Left lung (tissue), 4 donors: ENCODE measurements at regions not wholly inside any gene's neighbourhood (a gene's known extent, or its start where the extent isn't known, plus 50 kb on each side); places are given as distances from the start of the nearest gene placed in this dataset.

ENCODE experiments used
- ATAC-seq: fragments of 200-7000 bp; cut with Tn5 transposase; one replicate; pipeline ENCODE4 v1.9.1; 2020; ENCODE audit warnings: moderate library complexity
- DNase-seq, 4 donors: peaks; one replicate each; pipeline ENCODE4 v3.0.0-alpha.2; 2013 to 2020
- H3K27ac ChIP-seq, 2 donors: fragments of 200-600 bp; sonication (generic) in 1 of 2; one replicate each; pipeline versions ENCODE4 v1.5.0 to v1.8.0; 2020 to 2021
- H3K27me3 ChIP-seq, 2 donors: fragments of 200-600 bp; sonication (generic) in 1 of 2; one replicate each; pipeline versions ENCODE4 v1.5.0 to v1.8.0; 2020 to 2021
- H3K36me3 ChIP-seq, 2 donors: fragments of 200-600 bp; sonication (generic) in 1 of 2; one replicate each; pipeline versions ENCODE4 v1.5.0 to v1.8.0; 2020 to 2021
- H3K4me1 ChIP-seq, 2 donors: fragments of 200-600 bp; one replicate each; pipeline ENCODE4 v1.8.0; 2021
- H3K4me3 ChIP-seq, 2 donors: fragments of 200-600 bp; sonication (generic) in 1 of 2; one replicate each; pipeline versions ENCODE4 v1.5.0 to v1.8.0; 2020 to 2021; ENCODE audit warnings: mild to moderate bottlenecking in 1 of 2
- H3K9me3 ChIP-seq, 2 donors: fragments of 200-600 bp; sonication (generic) in 1 of 2; one replicate each; pipeline versions ENCODE4 v1.5.0 to v1.8.0; 2020 to 2021
- intact Hi-C, 2 donors: fragments of 100-400 bp; cut with DNase I; formaldehyde crosslinking; loops; one replicate each; pipeline versions ENCODE4 v1.11.2 to v1.14.2; 2022
- TF ChIP-seq, protein P1 (sequence below), 2 donors: fragments of 200-600 bp; sonication (generic) in 1 of 2; IDR thresholded peaks; one replicate each; pipeline versions ENCODE4 v1.5.0 to v1.8.0; 2021; ENCODE audit warnings: antibody characterized with exemption in 2 of 2
- donor health status: DM: no; HTN: yes; CAD: no.
- donor health status: DM: no; HTN: no; CAD: no.

GRCh38 chr20:60948224-60948623, 303.8 kb upstream of the CDH4 start:
- ATAC-seq (no peak), DNase-seq (no peak)
- Histone ChIP-seq H3K27me3 (no peaks in the 10 kb centered on the region), H3K4me1 (no peaks in the 10 kb centered on the region), H3K9me3 (no peaks in the 10 kb centered on the region), H3K36me3 (no peaks in the 10 kb centered on the region), H3K27ac (no peak overlapping the region), H3K4me3 (no peak overlapping the region)
- intact Hi-C loops = no loop called here
- TF ChIP-seq, protein P1, sequence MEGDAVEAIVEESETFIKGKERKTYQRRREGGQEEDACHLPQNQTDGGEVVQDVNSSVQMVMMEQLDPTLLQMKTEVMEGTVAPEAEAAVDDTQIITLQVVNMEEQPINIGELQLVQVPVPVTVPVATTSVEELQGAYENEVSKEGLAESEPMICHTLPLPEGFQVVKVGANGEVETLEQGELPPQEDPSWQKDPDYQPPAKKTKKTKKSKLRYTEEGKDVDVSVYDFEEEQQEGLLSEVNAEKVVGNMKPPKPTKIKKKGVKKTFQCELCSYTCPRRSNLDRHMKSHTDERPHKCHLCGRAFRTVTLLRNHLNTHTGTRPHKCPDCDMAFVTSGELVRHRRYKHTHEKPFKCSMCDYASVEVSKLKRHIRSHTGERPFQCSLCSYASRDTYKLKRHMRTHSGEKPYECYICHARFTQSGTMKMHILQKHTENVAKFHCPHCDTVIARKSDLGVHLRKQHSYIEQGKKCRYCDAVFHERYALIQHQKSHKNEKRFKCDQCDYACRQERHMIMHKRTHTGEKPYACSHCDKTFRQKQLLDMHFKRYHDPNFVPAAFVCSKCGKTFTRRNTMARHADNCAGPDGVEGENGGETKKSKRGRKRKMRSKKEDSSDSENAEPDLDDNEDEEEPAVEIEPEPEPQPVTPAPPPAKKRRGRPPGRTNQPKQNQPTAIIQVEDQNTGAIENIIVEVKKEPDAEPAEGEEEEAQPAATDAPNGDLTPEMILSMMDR (IDR thresholded peaks at IDR 0.05) = no peak

DNA sequence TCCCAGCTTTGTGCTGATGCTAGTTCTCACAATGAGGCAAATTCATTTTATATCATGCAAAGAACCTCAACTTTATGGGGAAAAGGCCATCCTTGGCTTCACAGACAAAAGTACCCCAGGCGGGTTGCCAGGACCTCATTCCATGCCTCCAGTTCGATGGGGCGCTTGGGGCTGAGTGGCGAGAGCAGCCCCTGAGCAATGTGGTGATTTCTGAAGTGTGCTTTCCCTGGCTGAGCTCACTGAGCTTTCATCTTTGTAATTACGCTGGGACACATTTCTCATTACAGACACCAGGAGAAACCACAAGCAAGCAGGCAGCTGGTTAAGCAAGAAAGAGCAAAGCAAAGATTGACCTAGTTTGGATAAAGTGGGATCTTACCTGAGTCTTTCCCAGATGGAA, 301.5 kb upstream of the CDH4 start:
- Histone ChIP-seq H3K27ac (no peak overlapping the region), H3K36me3 (no peaks in the 10 kb centered on the region), H3K27me3 (no peaks in the 10 kb centered on the region), H3K4me3 (no peak overlapping the region), H3K9me3 (no peaks in the 10 kb centered on the region), H3K4me1 (no peaks in the 10 kb centered on the region)
- DNase-seq = no peak
- ATAC-seq = no peak
- TF ChIP-seq, protein P1 (IDR thresholded peaks at IDR 0.05) = no peak
- intact Hi-C loops = no loop called here

DNA sequence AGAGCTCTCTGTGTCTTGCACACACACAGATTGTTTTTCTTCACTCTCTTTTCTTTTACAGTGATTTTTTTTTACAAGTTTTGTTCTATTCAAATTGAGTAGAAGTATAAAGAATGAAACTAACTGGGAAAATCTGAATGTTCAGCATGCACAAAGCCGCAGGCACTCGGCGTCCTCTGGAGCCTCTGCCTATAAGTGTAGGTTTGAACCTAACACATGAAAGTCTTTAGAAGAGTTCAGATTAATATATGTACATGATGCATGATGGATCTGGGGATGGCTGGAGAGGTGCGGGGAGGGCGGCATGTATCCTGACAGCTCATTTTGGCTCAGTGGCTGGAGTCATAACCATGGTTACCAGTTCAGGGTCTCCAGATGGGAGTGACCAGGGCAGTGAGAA, 301.1 kb upstream of the CDH4 start:
- no peak for ATAC-seq
- Histone ChIP-seq H3K4me1 (no peaks in the 10 kb centered on the region), H3K9me3 (no peaks in the 10 kb centered on the region), H3K4me3 (no peak overlapping the region), H3K27ac (no peak overlapping the region), H3K27me3 (no peaks in the 10 kb centered on the region), H3K36me3 (no peaks in the 10 kb centered on the region)
- intact Hi-C loops = no loop called here
- no peak for DNase-seq
- TF ChIP-seq, protein P1 (IDR thresholded peaks at IDR 0.05) = no peak

GRCh38 chr20:60952861-60953260, 299.2 kb upstream of the CDH4 start:
- no peaks in the 10 kb centered on the region for H3K36me3 ChIP-seq
- H3K9me3 ChIP-seq = no peaks in the 10 kb centered on the region
- ATAC-seq (no peak), DNase-seq (no peak)
- no peaks in the 10 kb centered on the region for H3K4me1 ChIP-seq
- no peaks in the 10 kb centered on the region for H3K27me3 ChIP-seq
- no peak overlapping the region for H3K27ac ChIP-seq
- TF ChIP-seq, protein P1 (IDR thresholded peaks at IDR 0.05) = no peak
- intact Hi-C loops = no loop called here
- H3K4me3 ChIP-seq = no peak overlapping the region

DNA sequence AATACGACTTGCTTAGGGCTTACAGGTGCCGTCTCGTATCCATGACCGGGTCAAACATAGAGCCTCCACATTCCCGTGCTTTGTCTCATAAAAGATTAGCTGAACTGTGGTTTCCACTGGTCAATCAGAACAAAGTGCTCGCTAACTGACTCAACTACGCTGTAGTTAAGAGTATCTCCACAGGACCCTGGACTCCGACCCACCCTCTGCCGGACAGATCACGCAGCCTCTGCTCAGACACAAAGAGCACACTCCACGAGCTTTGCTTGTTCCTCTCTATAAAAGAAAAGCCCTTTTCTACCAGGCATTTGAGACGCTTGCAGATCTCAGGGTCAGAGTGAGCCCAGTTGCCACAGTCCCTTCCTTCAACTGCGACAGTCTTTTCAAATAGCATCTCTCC, 298.7 kb upstream of the CDH4 start:
- Histone ChIP-seq H3K4me3 (no peak overlapping the region), H3K36me3 (no peaks in the 10 kb centered on the region), H3K27ac (no peak overlapping the region), H3K27me3 (no peaks in the 10 kb centered on the region), H3K9me3 (no peaks in the 10 kb centered on the region), H3K4me1 (no peaks in the 10 kb centered on the region)
- ATAC-seq = no peak
- DNase-seq = no peak
- TF ChIP-seq, protein P1 (IDR thresholded peaks at IDR 0.05) = no peak
- intact Hi-C loops = no loop called here
